Activated naive CD8-positive, alpha-beta T cell treated with anti-CD3 and anti-CD28 coated beads, Interleukin-2, amount 50 U/mL, for 24 hours (primary cell): ENCODE measurements at regions not wholly inside any gene's neighbourhood (a gene's known extent, or its start where the extent isn't known, plus 50 kb on each side); places are given as distances from the start of the nearest gene placed in this dataset.

ENCODE experiments used
- ATAC-seq: fragments of 150-1000 bp; cut with Tn5 transposase; one replicate; pipeline ENCODE4 v1.10.0; 2021
- DNase-seq: peaks from one replicate; pipeline ENCODE4 v3.0.0; 2021
- H3K27ac Mint-ChIP-seq: one replicate; pipeline ENCODE4 v1.8.0; 2021; ENCODE audit warnings: mild to moderate bottlenecking, mixed read lengths
- H3K27me3 Mint-ChIP-seq: one replicate; pipeline ENCODE4 v1.8.0; 2021; ENCODE audit warnings: mixed read lengths
- H3K36me3 Mint-ChIP-seq: one replicate; pipeline ENCODE4 v1.8.0; 2021; ENCODE audit warnings: low read depth, mixed read lengths
- H3K4me1 Mint-ChIP-seq: one replicate; pipeline ENCODE4 v1.8.0; 2021; ENCODE audit warnings: mixed read lengths
- H3K4me3 Mint-ChIP-seq: one replicate; pipeline ENCODE4 v1.8.0; 2021; ENCODE audit warnings: mild to moderate bottlenecking, moderate library complexity, mixed read lengths
- H3K9me3 Mint-ChIP-seq: one replicate; pipeline ENCODE4 v1.8.0; 2021; ENCODE audit warnings: mixed read lengths

- Mint-ChIP-seq H3K36me3 (no peaks in the 10 kb centered on the region), H3K27ac (peak overlapping the region; percentile 43), H3K9me3 (peaks cover 3% of the 10 kb centered on the region), H3K4me3 (peak overlapping the region; percentile 72), H3K27me3 (no peaks in the 10 kb centered on the region), H3K4me1 (peaks cover 9% of the 10 kb centered on the region)
- DNase-seq: peak; percentile 52
- no peak for ATAC-seq
Measured at GRCh38 chr14:53306267-53306721, 153.2 kb upstream of the DDHD1 start.

- no peaks in the 10 kb centered on the region for H3K36me3 Mint-ChIP-seq
- H3K9me3 Mint-ChIP-seq: no peaks in the 10 kb centered on the region
- no peaks in the 10 kb centered on the region for H3K27me3 Mint-ChIP-seq
- no peak overlapping the region for H3K27ac Mint-ChIP-seq
- ATAC-seq (no peak), DNase-seq (no peak)
- peaks cover 9% of the 10 kb centered on the region for H3K4me1 Mint-ChIP-seq
- H3K4me3 Mint-ChIP-seq: no peak overlapping the region
Measured at GRCh38 chr14:53304726-53305381, 151.7 kb upstream of the DDHD1 start.

GRCh38 chr14:53295985-53296582 lies 143.0 kb upstream of the DDHD1 start:
- H3K27ac Mint-ChIP-seq: no peak overlapping the region
- H3K4me3 Mint-ChIP-seq: no peak overlapping the region
- DNase-seq (peak; percentile 13), ATAC-seq (no peak)
- H3K9me3 Mint-ChIP-seq: no peaks in the 10 kb centered on the region
- no peaks in the 10 kb centered on the region for H3K27me3 Mint-ChIP-seq
- H3K4me1 Mint-ChIP-seq: no peaks in the 10 kb centered on the region
- H3K36me3 Mint-ChIP-seq: no peaks in the 10 kb centered on the region

- no peak overlapping the region for H3K4me3 Mint-ChIP-seq
- H3K4me1 Mint-ChIP-seq: no peaks in the 10 kb centered on the region
- H3K27me3 Mint-ChIP-seq: no peaks in the 10 kb centered on the region
- no peak overlapping the region for H3K27ac Mint-ChIP-seq
- H3K36me3 Mint-ChIP-seq: no peaks in the 10 kb centered on the region
- no peak for DNase-seq
- no peaks in the 10 kb centered on the region for H3K9me3 Mint-ChIP-seq
- no peak for ATAC-seq
Measured at GRCh38 chr14:53295372-53295771, 142.2 kb upstream of the DDHD1 start.

- ATAC-seq (no peak), DNase-seq (no peak)
- H3K4me1 Mint-ChIP-seq: no peaks in the 10 kb centered on the region
- H3K27ac Mint-ChIP-seq: no peak overlapping the region
- no peak overlapping the region for H3K4me3 Mint-ChIP-seq
- H3K36me3 Mint-ChIP-seq: no peaks in the 10 kb centered on the region
- no peaks in the 10 kb centered on the region for H3K9me3 Mint-ChIP-seq
- H3K27me3 Mint-ChIP-seq: no peaks in the 10 kb centered on the region
Measured at GRCh38 chr14:53286301-53286700, 133.2 kb upstream of the DDHD1 start.

- no peak for ATAC-seq
- H3K4me1 Mint-ChIP-seq: no peaks in the 10 kb centered on the region
Measured at GRCh38 chr14:53285821-53286220, 132.7 kb upstream of the DDHD1 start.

GRCh38 chr14:53285064-53285463 lies 131.9 kb upstream of the DDHD1 start:
- DNase-seq (no peak), ATAC-seq (no peak)
- no peak overlapping the region for H3K27ac Mint-ChIP-seq
- H3K27me3 Mint-ChIP-seq: no peaks in the 10 kb centered on the region
- peaks cover 5% of the 10 kb centered on the region for H3K9me3 Mint-ChIP-seq
- H3K36me3 Mint-ChIP-seq: peaks cover 3% of the 10 kb centered on the region
- no peak overlapping the region for H3K4me3 Mint-ChIP-seq
- no peaks in the 10 kb centered on the region for H3K4me1 Mint-ChIP-seq

More at GRCh38 chr14:53285821-53286220, 132.7 kb upstream of the DDHD1 start:
- H3K4me3 Mint-ChIP-seq: no peak overlapping the region
- H3K27ac Mint-ChIP-seq: no peak overlapping the region
- H3K9me3 Mint-ChIP-seq: peaks cover 2% of the 10 kb centered on the region
- H3K36me3 Mint-ChIP-seq: peaks cover under 1% of the 10 kb centered on the region
- H3K27me3 Mint-ChIP-seq: no peaks in the 10 kb centered on the region
- DNase-seq: no peak

GRCh38 chr14:53278602-53279506 lies 125.7 kb upstream of the DDHD1 start:
- Mint-ChIP-seq H3K4me1 (no peaks in the 10 kb centered on the region), H3K4me3 (no peak overlapping the region), H3K36me3 (peaks cover 3% of the 10 kb centered on the region), H3K9me3 (peaks cover 11% of the 10 kb centered on the region), H3K27ac (no peak overlapping the region), H3K27me3 (no peaks in the 10 kb centered on the region)
- DNase-seq (no peak), ATAC-seq (no peak)

- Mint-ChIP-seq H3K9me3 (no peaks in the 10 kb centered on the region), H3K27ac (no peak overlapping the region), H3K4me1 (no peaks in the 10 kb centered on the region), H3K36me3 (peaks cover 4% of the 10 kb centered on the region), H3K27me3 (no peaks in the 10 kb centered on the region), H3K4me3 (no peak overlapping the region)
- DNase-seq: no peak
- ATAC-seq: no peak
Measured at GRCh38 chr14:53273671-53274072, 120.5 kb upstream of the DDHD1 start.

GRCh38 chr14:53265025-53265424 lies 111.9 kb upstream of the DDHD1 start:
- H3K36me3 Mint-ChIP-seq: peaks cover 2% of the 10 kb centered on the region
- ATAC-seq (no peak), DNase-seq (no peak)
- H3K4me3 Mint-ChIP-seq: no peak overlapping the region
- no peaks in the 10 kb centered on the region for H3K27me3 Mint-ChIP-seq
- peaks cover 11% of the 10 kb centered on the region for H3K9me3 Mint-ChIP-seq
- H3K27ac Mint-ChIP-seq: no peak overlapping the region
- no peaks in the 10 kb centered on the region for H3K4me1 Mint-ChIP-seq

- H3K36me3 Mint-ChIP-seq: peaks cover 2% of the 10 kb centered on the region
- H3K27me3 Mint-ChIP-seq: no peaks in the 10 kb centered on the region
- H3K9me3 Mint-ChIP-seq: peaks cover 13% of the 10 kb centered on the region
- no peak for DNase-seq
- ATAC-seq: no peak
- H3K4me1 Mint-ChIP-seq: no peaks in the 10 kb centered on the region
- no peak overlapping the region for H3K27ac Mint-ChIP-seq
- H3K4me3 Mint-ChIP-seq: no peak overlapping the region
Measured at GRCh38 chr14:53260928-53261327, 107.8 kb upstream of the DDHD1 start.

GRCh38 chr14:53260286-53260685 lies 107.2 kb upstream of the DDHD1 start:
- Mint-ChIP-seq H3K27me3 (no peaks in the 10 kb centered on the region), H3K27ac (no peak overlapping the region), H3K36me3 (peaks cover 2% of the 10 kb centered on the region), H3K4me1 (no peaks in the 10 kb centered on the region), H3K9me3 (peaks cover 14% of the 10 kb centered on the region), H3K4me3 (no peak overlapping the region)
- no peak for DNase-seq
- ATAC-seq: no peak

- H3K9me3 Mint-ChIP-seq: peaks cover 7% of the 10 kb centered on the region
- H3K4me3 Mint-ChIP-seq: no peak overlapping the region
- DNase-seq: no peak
- no peak for ATAC-seq
- no peaks in the 10 kb centered on the region for H3K27me3 Mint-ChIP-seq
- no peak overlapping the region for H3K27ac Mint-ChIP-seq
- H3K36me3 Mint-ChIP-seq: peaks cover 2% of the 10 kb centered on the region
- no peaks in the 10 kb centered on the region for H3K4me1 Mint-ChIP-seq
Measured at GRCh38 chr14:53252141-53252540, 99.0 kb upstream of the DDHD1 start.

- no peaks in the 10 kb centered on the region for H3K4me1 Mint-ChIP-seq
- H3K9me3 Mint-ChIP-seq: peaks cover 10% of the 10 kb centered on the region
Measured at GRCh38 chr14:53249059-53249458, 95.9 kb upstream of the DDHD1 start.

More at GRCh38 chr14:53249059-53249458, 95.9 kb upstream of the DDHD1 start:
- no peak overlapping the region for H3K27ac Mint-ChIP-seq
- H3K27me3 Mint-ChIP-seq: no peaks in the 10 kb centered on the region
- H3K36me3 Mint-ChIP-seq: no peaks in the 10 kb centered on the region
- no peak for ATAC-seq
- DNase-seq: no peak
- H3K4me3 Mint-ChIP-seq: no peak overlapping the region
